A549 (cell line): ENCODE measurements at regions not wholly inside any gene's neighbourhood (a gene's known extent, or its start where the extent isn't known, plus 50 kb on each side); places are given as distances from the start of the nearest gene placed in this dataset.

Source experiments
- BHLHE40 ChIP-seq: IDR thresholded peaks from 2 replicates; pipeline ENCODE4 v1.6.1; 2012; ENCODE audit warnings: low read depth, low read length, inconsistent platforms
- E2F6 ChIP-seq: IDR thresholded peaks from 2 replicates; pipeline ENCODE4 v1.6.1; 2012; ENCODE audit warnings: low read depth, borderline replicate concordance
- NFE2L2 ChIP-seq: fragments of 150-350 bp; conservative IDR thresholded peaks from 2 replicates; pipeline ENCODE4 v1.6.1; 2014; ENCODE audit warnings: low read length
- NR3C1 ChIP-seq: fragments of >200 bp; sonication (Bioruptor Twin); formaldehyde crosslinking; IDR thresholded peaks from 3 replicates; pipeline ENCODE4 v1.6.1; 2017
- TFCP2L1 ChIP-seq: fragments of 250-450 bp; sonication (Bioruptor Pico); IDR thresholded peaks from 2 replicates; pipeline ENCODE4 v1.5.0; 2021; ENCODE audit warnings: mild to moderate bottlenecking
- TF ChIP-seq, protein P1 (sequence below): fragments of 150-350 bp; IDR thresholded peaks from 2 replicates; pipeline ENCODE4 v1.6.1; 2014; ENCODE audit warnings: low read depth, mild to moderate bottlenecking, low read length
- TF ChIP-seq, protein P2 (sequence below): fragments of >200 bp; sonication (Bioruptor Twin); formaldehyde crosslinking; IDR thresholded peaks from 3 replicates; pipeline ENCODE4 v1.5.1; 2016

DNA sequence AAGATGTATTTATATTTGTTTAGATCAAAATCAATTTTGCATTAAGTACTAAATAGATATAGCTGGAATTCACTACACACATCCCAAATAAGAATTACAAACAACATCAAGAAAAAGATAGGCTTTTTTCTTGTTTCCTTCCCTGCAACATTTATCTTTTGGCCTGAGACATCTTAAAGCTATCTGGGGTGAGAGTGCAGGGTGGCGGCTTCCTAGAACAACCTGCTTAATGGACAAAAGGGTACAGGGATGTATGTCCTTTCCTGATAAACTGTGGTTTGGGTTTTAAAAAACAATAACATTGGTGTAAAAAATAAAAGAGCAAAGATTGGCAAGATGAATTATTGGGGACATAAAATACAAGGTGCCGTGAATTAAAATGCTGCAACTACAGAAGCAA lies 54.4 kb downstream of the EPRS1 start:
- TF ChIP-seq, protein P1, sequence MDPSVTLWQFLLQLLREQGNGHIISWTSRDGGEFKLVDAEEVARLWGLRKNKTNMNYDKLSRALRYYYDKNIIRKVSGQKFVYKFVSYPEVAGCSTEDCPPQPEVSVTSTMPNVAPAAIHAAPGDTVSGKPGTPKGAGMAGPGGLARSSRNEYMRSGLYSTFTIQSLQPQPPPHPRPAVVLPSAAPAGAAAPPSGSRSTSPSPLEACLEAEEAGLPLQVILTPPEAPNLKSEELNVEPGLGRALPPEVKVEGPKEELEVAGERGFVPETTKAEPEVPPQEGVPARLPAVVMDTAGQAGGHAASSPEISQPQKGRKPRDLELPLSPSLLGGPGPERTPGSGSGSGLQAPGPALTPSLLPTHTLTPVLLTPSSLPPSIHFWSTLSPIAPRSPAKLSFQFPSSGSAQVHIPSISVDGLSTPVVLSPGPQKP: no peak
- TF ChIP-seq E2F6: no peak
- TF ChIP-seq NR3C1: no peak
- no peak for TF ChIP-seq TFCP2L1
- TF ChIP-seq, protein P2, sequence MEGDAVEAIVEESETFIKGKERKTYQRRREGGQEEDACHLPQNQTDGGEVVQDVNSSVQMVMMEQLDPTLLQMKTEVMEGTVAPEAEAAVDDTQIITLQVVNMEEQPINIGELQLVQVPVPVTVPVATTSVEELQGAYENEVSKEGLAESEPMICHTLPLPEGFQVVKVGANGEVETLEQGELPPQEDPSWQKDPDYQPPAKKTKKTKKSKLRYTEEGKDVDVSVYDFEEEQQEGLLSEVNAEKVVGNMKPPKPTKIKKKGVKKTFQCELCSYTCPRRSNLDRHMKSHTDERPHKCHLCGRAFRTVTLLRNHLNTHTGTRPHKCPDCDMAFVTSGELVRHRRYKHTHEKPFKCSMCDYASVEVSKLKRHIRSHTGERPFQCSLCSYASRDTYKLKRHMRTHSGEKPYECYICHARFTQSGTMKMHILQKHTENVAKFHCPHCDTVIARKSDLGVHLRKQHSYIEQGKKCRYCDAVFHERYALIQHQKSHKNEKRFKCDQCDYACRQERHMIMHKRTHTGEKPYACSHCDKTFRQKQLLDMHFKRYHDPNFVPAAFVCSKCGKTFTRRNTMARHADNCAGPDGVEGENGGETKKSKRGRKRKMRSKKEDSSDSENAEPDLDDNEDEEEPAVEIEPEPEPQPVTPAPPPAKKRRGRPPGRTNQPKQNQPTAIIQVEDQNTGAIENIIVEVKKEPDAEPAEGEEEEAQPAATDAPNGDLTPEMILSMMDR: no peak
- no peak for TF ChIP-seq NFE2L2
- TF ChIP-seq BHLHE40: no peak
